ENCODE measurements at regions not wholly inside any gene's neighbourhood (a gene's known extent, or its start where the extent isn't known, plus 50 kb on each side); places are given as distances from the start of the nearest gene placed in this dataset.

DNA sequence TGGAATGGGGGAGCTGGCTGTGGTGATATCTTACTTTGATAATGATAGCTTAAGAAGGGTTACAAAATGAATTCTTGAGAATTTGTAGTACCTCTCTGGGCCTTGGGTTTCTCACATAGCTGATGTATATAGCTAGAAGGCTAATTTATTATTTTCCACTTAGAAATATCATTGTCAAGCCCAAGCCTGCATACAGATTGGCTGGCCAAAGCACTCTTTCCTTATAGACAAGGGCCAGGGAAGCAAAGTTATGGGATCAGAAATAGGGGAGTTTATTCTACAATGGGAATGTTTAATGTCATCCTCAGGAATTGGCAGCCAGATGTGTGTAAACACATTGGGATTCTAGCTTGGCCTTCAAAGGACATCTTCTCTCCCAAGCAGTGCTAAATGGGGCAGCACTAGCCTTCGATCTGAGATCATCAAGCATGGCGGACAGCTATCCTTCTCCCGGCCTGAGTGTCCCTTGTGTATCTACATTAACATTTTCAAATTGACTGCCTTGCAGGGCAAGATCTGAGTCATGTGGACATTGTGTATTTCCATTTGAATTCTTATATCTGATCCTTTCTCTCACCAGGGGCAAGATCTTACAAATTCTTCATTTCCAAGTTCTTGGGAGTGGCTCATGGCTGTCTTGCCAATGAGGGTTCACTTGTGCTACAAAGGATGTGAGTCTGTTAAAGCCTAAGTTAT, 457.2 kb downstream of the ARHGEF28 start:
- no peak for DNase-seq (ENCODE audit: low read depth)
- TF ChIP-seq, protein P1, sequence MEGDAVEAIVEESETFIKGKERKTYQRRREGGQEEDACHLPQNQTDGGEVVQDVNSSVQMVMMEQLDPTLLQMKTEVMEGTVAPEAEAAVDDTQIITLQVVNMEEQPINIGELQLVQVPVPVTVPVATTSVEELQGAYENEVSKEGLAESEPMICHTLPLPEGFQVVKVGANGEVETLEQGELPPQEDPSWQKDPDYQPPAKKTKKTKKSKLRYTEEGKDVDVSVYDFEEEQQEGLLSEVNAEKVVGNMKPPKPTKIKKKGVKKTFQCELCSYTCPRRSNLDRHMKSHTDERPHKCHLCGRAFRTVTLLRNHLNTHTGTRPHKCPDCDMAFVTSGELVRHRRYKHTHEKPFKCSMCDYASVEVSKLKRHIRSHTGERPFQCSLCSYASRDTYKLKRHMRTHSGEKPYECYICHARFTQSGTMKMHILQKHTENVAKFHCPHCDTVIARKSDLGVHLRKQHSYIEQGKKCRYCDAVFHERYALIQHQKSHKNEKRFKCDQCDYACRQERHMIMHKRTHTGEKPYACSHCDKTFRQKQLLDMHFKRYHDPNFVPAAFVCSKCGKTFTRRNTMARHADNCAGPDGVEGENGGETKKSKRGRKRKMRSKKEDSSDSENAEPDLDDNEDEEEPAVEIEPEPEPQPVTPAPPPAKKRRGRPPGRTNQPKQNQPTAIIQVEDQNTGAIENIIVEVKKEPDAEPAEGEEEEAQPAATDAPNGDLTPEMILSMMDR (conservative IDR thresholded peaks at IDR 0.05; ENCODE audit: low read depth, low read length) = no peak
- no peak overlapping the region for H3K4me3 ChIP-seq (ENCODE audit: low read length)

DNA sequence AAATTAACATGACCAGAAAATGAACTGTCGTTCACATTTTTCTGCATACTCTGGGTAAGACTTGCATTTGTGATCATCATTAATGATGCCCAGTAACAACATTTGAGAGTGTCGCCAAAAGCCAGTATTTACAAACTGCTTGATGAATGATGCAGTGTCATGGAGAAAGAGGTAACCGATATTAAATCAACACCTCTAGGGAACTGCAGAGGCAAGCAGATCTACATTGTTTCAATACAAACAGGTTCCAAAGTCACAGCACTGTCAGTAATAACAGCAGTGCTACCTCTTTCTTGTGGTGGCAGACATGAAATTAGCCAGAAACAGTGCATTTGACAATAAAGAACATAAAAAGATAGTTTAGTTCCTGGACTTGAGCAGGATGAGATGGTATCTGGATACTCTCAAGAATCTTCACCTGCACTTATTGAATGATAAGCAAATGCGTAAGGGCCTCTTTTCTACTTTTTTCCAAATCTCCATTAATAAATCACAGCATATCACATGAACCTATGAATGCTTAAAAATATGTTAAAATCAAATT, 456.6 kb downstream of the ARHGEF28 start:
- H3K4me3 ChIP-seq (ENCODE audit: low read length) = no peak overlapping the region
- no peak for DNase-seq (ENCODE audit: low read depth)
- TF ChIP-seq, protein P1 (conservative IDR thresholded peaks at IDR 0.05; ENCODE audit: low read depth, low read length) = no peak

DNA sequence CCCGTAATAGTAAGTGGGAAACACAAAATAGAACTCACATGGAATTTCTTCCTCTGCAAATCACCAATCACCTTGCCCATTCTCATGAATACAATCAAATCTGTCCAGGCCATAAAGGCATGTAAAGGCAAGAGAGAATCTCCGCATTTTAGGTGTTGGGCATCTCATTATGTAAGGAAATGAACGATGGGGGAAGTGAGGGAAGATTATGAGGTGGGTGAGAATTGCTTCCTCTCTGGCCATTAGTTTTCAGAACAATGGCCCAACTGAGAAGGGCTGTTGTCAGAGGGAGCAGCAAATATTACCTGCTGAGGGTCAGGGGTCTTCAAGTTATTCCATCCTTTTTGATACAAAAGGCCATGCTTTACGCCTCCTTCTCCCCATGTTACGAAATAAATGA, 455.1 kb downstream of the ARHGEF28 start:
- no peak overlapping the region for H3K4me3 ChIP-seq (ENCODE audit: low read length)
- DNase-seq (ENCODE audit: low read depth) = no peak
- TF ChIP-seq, protein P1 (conservative IDR thresholded peaks at IDR 0.05; ENCODE audit: low read depth, low read length) = no peak

DNA sequence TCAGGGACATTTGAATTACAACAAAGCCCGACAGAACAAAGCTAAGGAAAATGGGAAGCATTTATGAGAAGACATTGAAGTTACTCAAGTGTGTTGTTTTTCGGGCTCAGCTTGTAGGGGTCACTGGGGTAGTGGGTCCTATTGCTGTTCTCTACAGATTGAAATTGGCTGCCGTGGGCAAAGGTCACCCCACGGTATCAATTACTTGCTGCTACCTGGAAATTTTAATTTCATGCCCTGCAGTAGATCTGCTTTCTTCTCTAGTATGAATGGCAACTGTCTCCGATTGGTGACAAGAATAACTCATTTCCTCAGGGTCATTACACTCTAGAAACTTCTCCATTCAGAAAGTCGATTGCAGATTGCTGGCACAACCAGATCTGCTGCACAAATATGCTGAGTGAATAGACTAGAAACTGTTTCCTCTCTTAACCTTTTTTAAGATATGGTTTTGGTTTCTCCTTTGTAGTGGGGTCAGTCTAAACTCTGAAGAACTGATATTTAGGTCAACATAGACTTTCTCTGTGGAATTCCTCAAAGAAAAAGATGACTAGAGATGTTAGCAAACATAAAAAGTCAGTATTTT, 454.1 kb downstream of the ARHGEF28 start:
- TF ChIP-seq, protein P1 (conservative IDR thresholded peaks at IDR 0.05; ENCODE audit: low read depth, low read length) = no peak
- no peak for DNase-seq (ENCODE audit: low read depth)
- no peak overlapping the region for H3K4me3 ChIP-seq (ENCODE audit: low read length)

DNA sequence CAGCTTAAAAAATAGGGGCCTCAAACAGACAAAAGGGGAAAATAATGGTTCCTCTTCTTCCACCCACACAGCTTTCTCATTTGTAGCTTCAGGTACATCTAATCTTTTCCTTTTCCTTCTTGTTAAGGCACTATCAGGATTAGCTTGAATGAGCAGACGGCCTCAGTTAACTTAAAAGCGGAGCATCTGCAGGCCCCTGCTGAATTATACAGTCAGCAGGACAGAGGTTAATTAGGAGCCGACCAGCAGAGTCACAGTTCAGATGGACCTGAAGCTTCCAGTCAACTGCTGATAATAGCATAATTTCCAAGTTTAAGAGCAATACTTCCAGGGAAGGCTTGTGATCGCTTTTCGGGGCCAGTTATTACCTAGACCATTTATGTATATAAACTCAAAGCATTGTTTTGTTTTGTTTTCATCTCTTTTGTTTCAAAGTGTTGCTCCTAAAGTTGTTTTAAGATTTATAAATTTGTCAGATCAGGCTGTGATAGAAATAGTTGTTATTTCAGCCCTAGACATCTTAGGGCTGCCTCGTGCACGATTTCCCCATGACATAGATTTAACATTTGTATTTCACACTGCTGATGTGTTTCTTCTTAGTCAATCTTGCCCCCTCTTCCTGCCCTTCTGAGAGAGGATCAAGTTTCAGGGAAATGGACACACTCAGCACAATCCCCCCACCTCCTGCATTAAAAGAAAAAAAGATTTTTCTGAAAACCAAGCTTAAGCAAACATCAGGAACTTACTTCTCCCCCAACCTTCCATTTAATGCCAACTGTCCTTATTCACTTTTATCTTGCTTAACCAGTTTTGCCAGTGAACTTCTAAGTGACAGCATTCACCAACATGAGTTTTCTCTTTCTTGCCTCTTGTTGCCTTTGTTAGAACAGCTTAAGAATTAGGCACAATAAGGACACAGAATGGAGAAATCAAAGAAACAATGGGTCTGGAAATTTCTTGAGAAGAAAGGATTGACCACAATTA, 449.8 kb downstream of the ARHGEF28 start:
- DNase-seq (ENCODE audit: low read depth) = no peak
- TF ChIP-seq, protein P1 (conservative IDR thresholded peaks at IDR 0.05; ENCODE audit: low read depth, low read length) = no peak
- no peak overlapping the region for H3K4me3 ChIP-seq (ENCODE audit: low read length)

DNA sequence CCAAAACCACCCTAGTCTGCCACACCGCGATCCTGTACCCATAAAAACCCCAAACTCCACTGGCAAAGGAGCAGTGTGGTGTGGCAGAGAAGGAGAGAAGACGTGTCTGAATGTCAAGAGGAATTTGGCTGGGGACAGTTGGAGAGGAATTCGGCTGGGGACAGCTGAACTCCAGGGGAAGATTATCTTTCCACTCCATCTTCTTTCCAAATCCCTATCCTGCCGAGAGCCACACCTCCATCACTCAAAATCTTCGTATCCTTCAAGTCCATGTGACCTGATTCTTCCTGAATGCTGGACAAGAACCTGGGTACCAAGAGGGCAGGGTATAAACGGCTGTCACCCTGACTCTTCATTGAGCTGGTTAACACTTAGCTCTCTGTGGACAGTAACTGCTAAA, 448.1 kb downstream of the ARHGEF28 start:
- DNase-seq (ENCODE audit: low read depth) = no peak
- TF ChIP-seq, protein P1 (conservative IDR thresholded peaks at IDR 0.05; ENCODE audit: low read depth, low read length) = no peak

More for the DNA sequence above, 448.1 kb downstream of the ARHGEF28 start:
- H3K4me3 ChIP-seq (ENCODE audit: low read length) = no peak overlapping the region
